ENCODE measurements at regions not wholly inside any gene's neighbourhood (a gene's known extent, or its start where the extent isn't known, plus 50 kb on each side); places are given as distances from the start of the nearest gene placed in this dataset.

DNA sequence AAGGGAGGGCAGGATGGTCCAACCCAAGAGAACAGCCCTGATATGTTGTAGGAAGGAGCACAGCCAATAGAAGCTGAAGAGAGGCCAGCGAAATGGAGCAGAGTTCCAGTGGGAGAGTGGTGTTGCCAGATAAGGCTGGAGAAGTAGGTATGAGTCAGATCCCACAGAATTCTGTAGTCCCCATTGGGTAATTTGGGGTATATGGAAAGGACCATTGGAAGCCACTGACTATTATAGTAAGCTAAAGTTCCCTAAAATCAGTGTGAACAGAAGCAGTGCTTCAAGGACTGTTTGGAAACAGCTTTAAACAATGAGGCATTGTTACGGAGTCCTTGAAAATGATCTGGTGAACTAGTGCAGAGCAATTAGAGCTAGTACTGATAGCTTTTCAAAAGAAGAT lies 63.0 kb downstream of the DISP1 start (continued):
- TF ChIP-seq, protein P1, sequence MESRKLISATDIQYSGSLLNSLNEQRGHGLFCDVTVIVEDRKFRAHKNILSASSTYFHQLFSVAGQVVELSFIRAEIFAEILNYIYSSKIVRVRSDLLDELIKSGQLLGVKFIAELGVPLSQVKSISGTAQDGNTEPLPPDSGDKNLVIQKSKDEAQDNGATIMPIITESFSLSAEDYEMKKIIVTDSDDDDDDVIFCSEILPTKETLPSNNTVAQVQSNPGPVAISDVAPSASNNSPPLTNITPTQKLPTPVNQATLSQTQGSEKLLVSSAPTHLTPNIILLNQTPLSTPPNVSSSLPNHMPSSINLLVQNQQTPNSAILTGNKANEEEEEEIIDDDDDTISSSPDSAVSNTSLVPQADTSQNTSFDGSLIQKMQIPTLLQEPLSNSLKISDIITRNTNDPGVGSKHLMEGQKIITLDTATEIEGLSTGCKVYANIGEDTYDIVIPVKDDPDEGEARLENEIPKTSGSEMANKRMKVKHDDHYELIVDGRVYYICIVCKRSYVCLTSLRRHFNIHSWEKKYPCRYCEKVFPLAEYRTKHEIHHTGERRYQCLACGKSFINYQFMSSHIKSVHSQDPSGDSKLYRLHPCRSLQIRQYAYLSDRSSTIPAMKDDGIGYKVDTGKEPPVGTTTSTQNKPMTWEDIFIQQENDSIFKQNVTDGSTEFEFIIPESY (IDR thresholded peaks at IDR 0.05; ENCODE audit: extremely low read depth, insufficient replicate concordance, low read length), result no peak

DNA sequence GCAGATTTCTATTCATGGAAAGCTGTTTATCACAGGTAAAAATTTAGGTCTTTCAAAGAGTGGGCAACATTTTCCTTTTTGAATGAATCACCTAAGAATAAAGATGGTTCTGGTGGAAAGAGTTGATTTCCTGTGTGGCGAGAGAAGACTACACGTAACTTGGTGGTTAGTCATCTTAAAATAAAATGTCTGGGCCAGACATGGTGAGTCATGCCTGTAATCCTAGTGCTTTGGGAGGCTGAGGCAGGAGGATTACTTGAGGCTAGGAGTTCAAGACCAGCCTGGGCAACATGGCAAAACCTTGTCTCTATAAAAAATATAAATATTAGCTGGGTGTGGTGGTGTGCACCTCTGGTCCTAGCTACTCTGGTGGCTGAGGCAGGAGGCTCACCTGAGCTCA lies 65.7 kb downstream of the DISP1 start:
- H3K4me3 ChIP-seq (replicated peaks in 1 of 2; ENCODE audit: low read depth in 1 of 2, low read length in 2 of 2), result no peak overlapping the region
- ChIA-PET RAD21 (ENCODE audit: low non-redundant PET in 1 of 2, low total read pairs in 2 of 2, uncharacterized antibody in 2 of 2, unreplicated experiment in 2 of 2) (no interaction called here), POLR2A (no interaction called here), CTCF (no interaction called here)
- intact Hi-C loops (cut with micrococcal nuclease), result no loop called here
- BruUV-seq (replicated peaks), result no TSS peak
- H3K4me1 ChIP-seq (ENCODE audit: control insufficient read depth in 1 of 2, insufficient read depth in 2 of 2, low read length in 2 of 2), result peaks cover 0 to 8% of the 10 kb centered on the region in 2 experiments; a peak in 2 of 4 replicates
- TF ChIP-seq CBX3 (IDR thresholded peaks at IDR 0.05; ENCODE audit: low read depth) (peak; percentile 89), JUND (IDR thresholded peaks at IDR 0.05) (peak; percentile 71), SP1 (IDR thresholded peaks at IDR 0.05; ENCODE audit: low read depth) (peak; percentile 38; the same call in 1 of the 2 replicates), FOSL1 (IDR thresholded peaks at IDR 0.05; ENCODE audit: low read depth) (peak; percentile 76), SRF (IDR thresholded peaks at IDR 0.05; ENCODE audit: low read depth) (no peak), RAD21 (IDR thresholded peaks at IDR 0.05; ENCODE audit: low read depth) (no peak)
- H3K36me3 ChIP-seq (ENCODE audit: control insufficient read depth in 1 of 2, insufficient read depth in 2 of 2, low read length in 2 of 2), result no peaks in the 10 kb centered on the region
- no peaks in the 10 kb centered on the region for H3K27me3 ChIP-seq (ENCODE audit: insufficient read depth, low read length)
- H3K9me3 ChIP-seq (ENCODE audit: control insufficient read depth in 1 of 2, insufficient read depth in 1 of 2, low read depth in 1 of 2, low read length in 2 of 2), result no peaks in the 10 kb centered on the region
- no peaks in the 10 kb centered on the region for H3K79me2 ChIP-seq (ENCODE audit: insufficient read depth, low read length)
- peak overlapping the region; percentile 45 for H3K4me2 ChIP-seq (ENCODE audit: low read length)
- no peak overlapping the region for H2AFZ ChIP-seq (ENCODE audit: low read depth, low read length, poor library complexity, severe bottlenecking)
- no peaks in the 10 kb centered on the region for H4K20me1 ChIP-seq (ENCODE audit: insufficient read depth)
- peak; percentile 34 for DNase-seq (ENCODE audit: low read depth, low spot score)
- H3K9me2 ChIP-seq (ENCODE audit: insufficient read depth), result no peaks in the 10 kb centered on the region
- peak; percentile 63 for ATAC-seq
- no peak overlapping the region for H3K27ac ChIP-seq (ENCODE audit: low read depth, low read length)
- no peak overlapping the region for H3K9ac ChIP-seq (ENCODE audit: low read length)
